Astrocyte (in vitro differentiated cells and primary cell): ENCODE measurements at regions not wholly inside any gene's neighbourhood (a gene's known extent, or its start where the extent isn't known, plus 50 kb on each side); places are given as distances from the start of the nearest gene placed in this dataset.

ENCODE experiments used
- EZH2 ChIP-seq: IDR thresholded peaks from 2 replicates; pipeline ENCODE4 v1.6.1; 2012; ENCODE audit warnings: mild to moderate bottlenecking, low read length, inconsistent platforms; ENCODE audit not compliant: insufficient read depth
- TF ChIP-seq, protein P1 (sequence below): IDR thresholded peaks from 2 replicates; pipeline ENCODE4 v1.5.1; 2011; ENCODE audit warnings: low read depth, mild to moderate bottlenecking, inconsistent platforms, low read length, moderate library complexity; ENCODE audit not compliant: insufficient read depth

DNA sequence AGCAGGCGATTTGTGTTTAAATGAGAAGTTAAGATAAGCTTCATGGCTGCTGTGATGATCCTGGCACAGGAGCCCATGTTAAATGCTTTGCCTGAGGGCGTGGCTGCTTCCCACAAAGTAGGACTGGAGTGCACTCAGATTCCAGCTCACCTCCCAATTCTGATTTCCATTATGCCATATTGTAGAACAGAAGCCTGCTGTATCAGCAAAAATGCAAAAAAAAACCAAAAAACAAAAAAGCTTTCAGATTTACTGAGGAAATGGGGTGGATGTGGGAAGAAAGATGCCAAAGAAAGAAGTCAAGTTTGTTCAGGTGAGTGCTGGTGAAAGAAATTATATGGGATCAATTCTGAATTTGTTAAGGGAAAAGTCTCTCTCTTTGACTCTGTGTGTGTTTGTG is 610.4 kb upstream of the NETO1 start:
- TF ChIP-seq, protein P1, sequence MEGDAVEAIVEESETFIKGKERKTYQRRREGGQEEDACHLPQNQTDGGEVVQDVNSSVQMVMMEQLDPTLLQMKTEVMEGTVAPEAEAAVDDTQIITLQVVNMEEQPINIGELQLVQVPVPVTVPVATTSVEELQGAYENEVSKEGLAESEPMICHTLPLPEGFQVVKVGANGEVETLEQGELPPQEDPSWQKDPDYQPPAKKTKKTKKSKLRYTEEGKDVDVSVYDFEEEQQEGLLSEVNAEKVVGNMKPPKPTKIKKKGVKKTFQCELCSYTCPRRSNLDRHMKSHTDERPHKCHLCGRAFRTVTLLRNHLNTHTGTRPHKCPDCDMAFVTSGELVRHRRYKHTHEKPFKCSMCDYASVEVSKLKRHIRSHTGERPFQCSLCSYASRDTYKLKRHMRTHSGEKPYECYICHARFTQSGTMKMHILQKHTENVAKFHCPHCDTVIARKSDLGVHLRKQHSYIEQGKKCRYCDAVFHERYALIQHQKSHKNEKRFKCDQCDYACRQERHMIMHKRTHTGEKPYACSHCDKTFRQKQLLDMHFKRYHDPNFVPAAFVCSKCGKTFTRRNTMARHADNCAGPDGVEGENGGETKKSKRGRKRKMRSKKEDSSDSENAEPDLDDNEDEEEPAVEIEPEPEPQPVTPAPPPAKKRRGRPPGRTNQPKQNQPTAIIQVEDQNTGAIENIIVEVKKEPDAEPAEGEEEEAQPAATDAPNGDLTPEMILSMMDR = no peak
- TF ChIP-seq EZH2 = no peak
